ENCODE measurements at regions not wholly inside any gene's neighbourhood (a gene's known extent, or its start where the extent isn't known, plus 50 kb on each side); places are given as distances from the start of the nearest gene placed in this dataset.

DNA sequence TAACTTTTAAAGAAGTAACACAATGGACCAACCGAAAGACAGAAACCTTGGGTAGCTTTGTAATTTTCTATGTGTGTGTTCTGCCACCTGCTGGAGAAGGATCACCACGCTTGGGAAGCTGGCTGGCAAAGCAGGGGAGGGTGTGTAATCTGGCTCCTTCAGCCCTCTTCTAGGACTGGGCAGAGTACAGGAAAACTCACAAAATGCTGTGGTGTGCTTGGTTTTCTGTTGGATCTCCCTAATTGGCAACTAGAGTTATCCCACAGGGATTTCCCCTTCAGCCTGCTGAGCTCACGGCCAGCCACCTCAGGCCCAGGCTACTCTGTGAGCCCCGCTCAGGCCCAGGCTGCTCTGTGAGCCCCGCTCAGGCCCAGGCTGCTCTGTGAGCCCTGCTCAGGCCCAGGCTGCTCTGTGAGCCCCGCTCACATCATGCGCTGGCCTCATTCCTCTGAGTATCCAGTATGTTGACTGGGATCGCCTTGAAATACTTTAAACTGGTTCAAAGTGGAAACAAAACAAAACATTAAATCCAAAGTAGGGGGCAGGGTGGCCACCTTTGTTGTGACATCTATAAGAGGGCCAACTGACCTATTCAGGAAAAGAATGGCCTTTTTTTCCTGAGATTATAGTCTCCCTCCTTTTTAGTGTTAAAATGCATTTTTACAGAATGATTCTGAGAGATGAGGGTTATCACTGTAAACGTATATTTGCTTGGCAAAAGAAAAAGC is 52.0 kb upstream of the RNU6-8 start:
- peak; percentile 34 to 66 for DNase-seq

DNA sequence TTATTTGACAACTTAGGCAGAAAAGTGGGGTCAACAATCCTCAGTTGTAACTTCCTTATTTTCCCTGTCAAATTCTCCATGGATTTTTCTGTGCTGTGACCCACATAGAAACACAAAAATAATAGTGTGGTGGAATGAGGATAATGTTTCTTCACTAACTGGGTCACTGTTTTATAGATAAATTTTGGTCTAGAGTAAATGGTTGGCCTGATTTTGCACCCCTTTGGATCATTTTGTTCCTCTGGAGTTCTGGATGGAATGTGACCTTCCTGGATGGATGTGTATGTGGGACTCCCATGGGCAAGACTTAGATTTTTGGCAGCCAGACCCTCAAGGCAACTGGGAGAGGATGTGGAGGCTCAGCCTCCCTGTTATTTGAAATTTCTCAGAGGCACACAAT is 52.7 kb upstream of the RNU6-8 start:
- DNase-seq = no peak

DNA sequence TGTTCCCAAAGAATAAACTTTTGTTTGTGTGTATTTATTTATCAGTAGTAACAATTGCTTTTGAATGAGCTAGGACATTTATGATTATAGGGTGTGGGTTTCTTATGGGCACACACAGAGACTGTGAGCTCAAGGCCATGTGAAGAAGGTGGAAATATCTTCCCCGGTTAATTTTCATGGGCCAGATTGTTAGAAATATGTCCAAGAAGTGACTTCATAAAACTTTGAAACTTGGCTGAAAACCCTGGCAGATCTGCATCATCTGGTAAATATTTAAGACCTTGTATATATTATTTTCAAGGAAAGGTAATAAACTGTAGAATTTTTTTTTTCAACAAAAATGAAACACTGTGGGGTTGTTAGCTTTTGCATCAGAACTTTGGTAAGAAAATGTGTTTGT is 53.5 kb upstream of the RNU6-8 start:
- DNase-seq = no peak

DNA sequence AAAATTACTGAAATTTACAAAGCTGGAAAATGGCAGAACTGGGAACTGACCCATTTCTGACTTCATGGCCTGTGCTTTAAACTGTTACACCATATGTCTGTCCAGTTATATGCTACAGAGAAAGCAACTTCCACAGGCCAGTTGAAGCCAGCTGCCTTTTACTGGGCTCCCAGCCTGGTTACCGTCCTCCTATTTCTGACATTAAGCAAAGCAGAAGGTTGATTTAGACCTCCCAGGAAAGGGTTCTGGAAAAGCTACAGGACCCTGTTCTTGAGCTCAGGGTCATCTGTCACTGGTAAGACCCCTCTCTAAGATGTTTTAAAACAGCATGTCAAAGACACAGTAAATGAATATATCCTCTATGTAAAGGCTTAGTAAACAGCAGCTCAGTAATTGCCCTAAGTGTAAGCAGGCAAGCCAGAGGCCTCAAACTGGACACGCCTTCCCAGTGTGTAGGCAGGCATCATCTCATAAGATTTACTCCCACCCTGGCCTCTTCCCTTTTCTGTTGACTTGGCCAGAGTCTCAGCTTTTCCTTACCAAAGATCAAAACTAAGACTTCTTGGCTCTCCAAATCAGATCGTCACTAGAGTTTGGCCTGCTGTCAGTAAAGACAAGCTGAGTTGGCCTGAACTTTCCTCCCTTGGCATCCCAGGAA is 55.4 kb upstream of the RNU6-8 start:
- peak; percentile 42 to 68 for DNase-seq

DNA sequence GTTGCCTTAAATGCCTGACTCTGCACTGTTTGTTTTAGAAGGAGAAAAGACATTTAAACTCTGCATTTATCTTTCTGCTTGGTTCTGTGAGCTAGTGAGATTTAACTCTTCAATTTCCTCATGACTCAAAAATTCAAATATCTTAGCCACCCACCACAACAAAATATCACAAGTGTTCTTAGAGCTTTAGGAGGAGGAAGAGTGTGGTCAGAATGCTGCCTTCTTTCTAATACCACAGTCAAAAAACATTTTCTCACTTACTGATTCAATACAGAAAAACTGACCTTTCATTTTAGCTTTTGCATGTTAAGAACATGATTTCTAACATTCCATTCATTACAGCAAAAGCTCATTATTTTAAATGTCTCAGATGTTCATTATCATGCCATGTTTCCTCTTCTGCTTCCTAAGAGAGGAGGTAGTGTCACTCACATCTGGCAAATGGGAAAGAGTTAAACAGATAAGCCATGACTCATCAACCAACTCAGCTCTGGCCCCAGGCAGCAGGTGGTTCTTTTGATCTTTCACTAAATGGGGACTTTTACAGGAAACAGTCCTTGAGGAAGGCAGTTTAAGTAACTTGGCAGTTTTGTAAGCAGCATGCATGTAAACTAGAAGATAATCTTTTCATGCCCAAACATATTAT is 56.4 kb upstream of the RNU6-8 start:
- peak in 1 of 2 donors; percentile 63 for DNase-seq

DNA sequence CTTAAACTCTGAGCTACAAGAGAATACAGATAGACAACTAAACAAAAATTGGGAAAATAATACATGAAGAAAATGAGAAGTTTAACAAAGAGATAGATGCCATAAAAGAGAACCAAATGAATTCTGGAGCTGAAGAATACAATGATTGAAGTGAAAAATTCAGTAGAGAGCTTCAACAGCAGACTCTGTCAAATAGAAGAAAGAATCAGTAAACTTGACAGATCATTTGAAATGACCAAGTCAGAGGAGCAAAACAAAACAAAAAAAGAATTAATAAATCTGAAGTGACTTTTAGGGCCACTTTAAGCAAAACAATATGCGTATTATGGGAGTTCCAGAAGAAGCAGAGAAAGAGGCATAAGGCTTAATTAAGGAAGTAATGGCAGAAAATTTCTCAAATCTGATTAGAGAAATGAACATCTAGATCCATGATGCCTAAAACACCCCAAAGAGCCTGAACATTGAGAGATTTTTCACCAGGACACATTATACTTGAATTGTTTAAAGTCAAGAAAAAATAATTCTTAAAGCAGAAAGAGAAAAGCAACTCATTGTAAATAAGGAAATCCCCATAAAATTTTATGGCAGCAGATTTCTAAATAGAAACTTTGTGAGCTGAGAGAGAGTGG is 61.0 kb upstream of the RNU6-8 start:
- no peak for DNase-seq

DNA sequence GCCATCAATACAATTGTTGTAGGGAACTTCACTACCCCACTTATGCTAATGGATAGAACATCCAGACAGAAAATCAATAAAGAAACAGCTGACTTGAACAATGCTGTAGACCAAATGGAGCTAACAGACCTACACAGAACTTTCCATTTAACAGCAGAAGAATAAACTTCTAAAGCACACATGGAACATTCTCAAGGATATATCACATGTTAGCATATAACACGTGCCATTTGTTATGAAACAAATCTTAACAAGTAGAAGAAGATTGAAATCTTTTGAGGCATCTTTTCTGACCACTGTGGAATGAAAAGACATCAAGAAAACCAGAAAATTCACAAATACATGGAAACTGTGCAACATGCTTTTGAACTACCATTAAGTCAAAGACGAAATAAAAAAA is 62.5 kb upstream of the RNU6-8 start:
- DNase-seq = no peak

DNA sequence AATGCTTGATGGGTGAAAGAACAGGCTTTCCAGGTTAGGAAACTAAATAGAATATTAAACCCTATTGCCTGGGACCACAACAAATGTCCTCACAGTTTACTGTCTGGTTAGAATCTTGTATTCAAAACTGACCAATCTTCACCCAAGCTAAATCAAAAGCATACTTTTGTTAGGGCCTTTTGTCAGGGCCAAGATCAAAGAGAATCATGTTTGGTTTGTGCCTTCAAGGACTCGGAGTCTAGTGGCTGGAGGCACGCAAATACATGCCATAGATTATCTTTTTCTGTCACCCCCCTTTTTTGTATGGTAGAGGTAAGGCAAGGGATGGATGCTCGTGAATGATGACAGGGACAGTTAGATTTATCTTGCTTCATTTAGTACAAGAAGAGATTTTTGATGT is 51.1 kb upstream of the AKAP6 start:
- DNase-seq = no peak

Data from inflammatory macrophage treated with lipopolysaccharide for 1 hour (primary cell).